ENCODE measurements at regions not wholly inside any gene's neighbourhood (a gene's known extent, or its start where the extent isn't known, plus 50 kb on each side); places are given as distances from the start of the nearest gene placed in this dataset.

- TF ChIP-seq, protein P1, sequence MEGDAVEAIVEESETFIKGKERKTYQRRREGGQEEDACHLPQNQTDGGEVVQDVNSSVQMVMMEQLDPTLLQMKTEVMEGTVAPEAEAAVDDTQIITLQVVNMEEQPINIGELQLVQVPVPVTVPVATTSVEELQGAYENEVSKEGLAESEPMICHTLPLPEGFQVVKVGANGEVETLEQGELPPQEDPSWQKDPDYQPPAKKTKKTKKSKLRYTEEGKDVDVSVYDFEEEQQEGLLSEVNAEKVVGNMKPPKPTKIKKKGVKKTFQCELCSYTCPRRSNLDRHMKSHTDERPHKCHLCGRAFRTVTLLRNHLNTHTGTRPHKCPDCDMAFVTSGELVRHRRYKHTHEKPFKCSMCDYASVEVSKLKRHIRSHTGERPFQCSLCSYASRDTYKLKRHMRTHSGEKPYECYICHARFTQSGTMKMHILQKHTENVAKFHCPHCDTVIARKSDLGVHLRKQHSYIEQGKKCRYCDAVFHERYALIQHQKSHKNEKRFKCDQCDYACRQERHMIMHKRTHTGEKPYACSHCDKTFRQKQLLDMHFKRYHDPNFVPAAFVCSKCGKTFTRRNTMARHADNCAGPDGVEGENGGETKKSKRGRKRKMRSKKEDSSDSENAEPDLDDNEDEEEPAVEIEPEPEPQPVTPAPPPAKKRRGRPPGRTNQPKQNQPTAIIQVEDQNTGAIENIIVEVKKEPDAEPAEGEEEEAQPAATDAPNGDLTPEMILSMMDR (IDR thresholded peaks at IDR 0.05), result no peak
- TF ChIP-seq POLR2AphosphoS5 (IDR thresholded peaks at IDR 0.05) (no peak), POLR2A (IDR thresholded peaks at IDR 0.05) (no peak)
These were observed 674.2 kb upstream of the ARGLU1 start for GRCh38 chr13:107242138-107242537.

Data from breast epithelium (tissue), 3 donors.